Testis (tissue), 2 donors: ENCODE measurements at regions not wholly inside any gene's neighbourhood (a gene's known extent, or its start where the extent isn't known, plus 50 kb on each side); places are given as distances from the start of the nearest gene placed in this dataset.

Experiments
- DNase-seq: peaks from one replicate; pipeline ENCODE4 v3.0.0-alpha.2; 2019
- H3K27ac ChIP-seq, 2 donors: fragments of 200-600 bp; sonication (generic); one replicate each; pipeline ENCODE4 v1.5.1; 2019
- H3K27me3 ChIP-seq: fragments of 200-600 bp; sonication (generic); one replicate; pipeline ENCODE4 v1.5.1; 2019
- H3K36me3 ChIP-seq: fragments of 200-600 bp; sonication (generic); one replicate; pipeline ENCODE4 v1.5.1; 2017; ENCODE audit warnings: low read depth; ENCODE audit errors: missing control alignments
- H3K4me1 ChIP-seq: fragments of 200-600 bp; sonication (generic); one replicate; pipeline ENCODE4 v1.5.1; 2019
- H3K4me3 ChIP-seq, 2 donors: fragments of 200-600 bp; sonication (generic); one replicate each; pipeline ENCODE4 v1.5.1; 2017 to 2019
- H3K9me3 ChIP-seq: fragments of 200-600 bp; sonication (generic); one replicate; pipeline ENCODE4 v1.5.1; 2017
- POLR2A ChIP-seq: fragments of 450-650 bp; IDR thresholded peaks from one replicate; pipeline ENCODE4 v1.6.1; 2017; ENCODE audit warnings: antibody characterized with exemption, mild to moderate bottlenecking, moderate library complexity
- WGBS, 2 donors: methylation state at CpG; one replicate each; pipeline ENCODE4 v1.1.5; 2018; 5-methylcytosine and 5-hydroxymethylcytosine counted together
- intact Hi-C: fragments of 100-400 bp; cut with DNase I; formaldehyde crosslinking; loops from one replicate; pipeline ENCODE4 v1.15.1; 2023; ENCODE audit warnings: low total_unique reads
- TF ChIP-seq, protein P1 (sequence below), 3 experiments: fragments of 450-650 bp in 2 of 3; fragments of 200-600 bp in 1 of 3; sonication (generic) in 1 of 3; IDR thresholded peaks; one replicate each; pipeline ENCODE4 v1.5.1; 2016 to 2019; ENCODE audit warnings: antibody characterized with exemption in 3 of 3, mild to moderate bottlenecking in 2 of 3, moderate library complexity in 1 of 3

- Histone ChIP-seq H3K4me1 (no peaks in the 10 kb centered on the region), H3K27ac (no peak overlapping the region), H3K27me3 (no peaks in the 10 kb centered on the region), H3K9me3 (no peaks in the 10 kb centered on the region), H3K36me3 (no peaks in the 10 kb centered on the region), H3K4me3 (no peak overlapping the region)
- DNase-seq = no peak
- intact Hi-C loops = no loop called here
- WGBS, 2 donors = 60 to 67% methylated on average over 2 of the region's 2 CpGs
- TF ChIP-seq POLR2A = no peak
- TF ChIP-seq, protein P1, sequence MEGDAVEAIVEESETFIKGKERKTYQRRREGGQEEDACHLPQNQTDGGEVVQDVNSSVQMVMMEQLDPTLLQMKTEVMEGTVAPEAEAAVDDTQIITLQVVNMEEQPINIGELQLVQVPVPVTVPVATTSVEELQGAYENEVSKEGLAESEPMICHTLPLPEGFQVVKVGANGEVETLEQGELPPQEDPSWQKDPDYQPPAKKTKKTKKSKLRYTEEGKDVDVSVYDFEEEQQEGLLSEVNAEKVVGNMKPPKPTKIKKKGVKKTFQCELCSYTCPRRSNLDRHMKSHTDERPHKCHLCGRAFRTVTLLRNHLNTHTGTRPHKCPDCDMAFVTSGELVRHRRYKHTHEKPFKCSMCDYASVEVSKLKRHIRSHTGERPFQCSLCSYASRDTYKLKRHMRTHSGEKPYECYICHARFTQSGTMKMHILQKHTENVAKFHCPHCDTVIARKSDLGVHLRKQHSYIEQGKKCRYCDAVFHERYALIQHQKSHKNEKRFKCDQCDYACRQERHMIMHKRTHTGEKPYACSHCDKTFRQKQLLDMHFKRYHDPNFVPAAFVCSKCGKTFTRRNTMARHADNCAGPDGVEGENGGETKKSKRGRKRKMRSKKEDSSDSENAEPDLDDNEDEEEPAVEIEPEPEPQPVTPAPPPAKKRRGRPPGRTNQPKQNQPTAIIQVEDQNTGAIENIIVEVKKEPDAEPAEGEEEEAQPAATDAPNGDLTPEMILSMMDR (IDR thresholded peaks at IDR 0.05) = no peak
Observed at GRCh38 chr18:68417166-68417799, 297.6 kb downstream of the TMX3 start.

GRCh38 chr18:68414407-68414806 lies 300.5 kb downstream of the TMX3 start:
- Histone ChIP-seq H3K36me3 (no peaks in the 10 kb centered on the region), H3K27me3 (no peaks in the 10 kb centered on the region), H3K9me3 (no peaks in the 10 kb centered on the region), H3K4me1 (no peaks in the 10 kb centered on the region), H3K4me3 (no peak overlapping the region), H3K27ac (no peak overlapping the region)
- TF ChIP-seq POLR2A = no peak
- TF ChIP-seq, protein P1 (IDR thresholded peaks at IDR 0.05) = no peak
- 73 to 81% methylated on average over 2 of the region's 2 CpGs for WGBS, 2 donors
- DNase-seq = no peak
- intact Hi-C loops = no loop called here

DNA sequence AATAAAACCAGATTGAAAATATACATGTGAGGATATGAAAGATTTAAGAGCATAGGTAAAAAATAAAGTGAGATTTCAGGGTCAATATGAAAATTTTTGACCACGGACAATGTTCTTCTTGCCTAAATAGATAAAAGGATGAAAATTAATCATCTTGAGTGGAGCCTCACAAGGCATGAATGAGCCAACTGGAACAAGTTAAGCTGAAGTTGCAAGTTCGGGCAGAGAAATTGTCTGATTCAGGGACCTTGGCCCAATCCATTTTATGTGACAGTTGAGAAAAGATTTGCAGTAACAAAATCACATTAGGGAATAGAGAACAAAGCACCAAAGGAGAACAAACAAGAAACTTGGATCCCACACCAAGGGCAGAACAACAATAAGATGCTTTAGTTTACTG lies 305.3 kb downstream of the TMX3 start:
- TF ChIP-seq, protein P1 (IDR thresholded peaks at IDR 0.05) = no peak
- no peak for TF ChIP-seq POLR2A
- WGBS, 2 donors = 32 to 39% methylated on average over 2 of the region's 2 CpGs
- no peaks in the 10 kb centered on the region for H3K4me1 ChIP-seq
- no peak for DNase-seq
- no peaks in the 10 kb centered on the region for H3K36me3 ChIP-seq
- no peak overlapping the region for H3K4me3 ChIP-seq
- intact Hi-C loops = no loop called here
- H3K27me3 ChIP-seq = no peaks in the 10 kb centered on the region
- no peak overlapping the region for H3K27ac ChIP-seq
- H3K9me3 ChIP-seq = no peaks in the 10 kb centered on the region

DNA sequence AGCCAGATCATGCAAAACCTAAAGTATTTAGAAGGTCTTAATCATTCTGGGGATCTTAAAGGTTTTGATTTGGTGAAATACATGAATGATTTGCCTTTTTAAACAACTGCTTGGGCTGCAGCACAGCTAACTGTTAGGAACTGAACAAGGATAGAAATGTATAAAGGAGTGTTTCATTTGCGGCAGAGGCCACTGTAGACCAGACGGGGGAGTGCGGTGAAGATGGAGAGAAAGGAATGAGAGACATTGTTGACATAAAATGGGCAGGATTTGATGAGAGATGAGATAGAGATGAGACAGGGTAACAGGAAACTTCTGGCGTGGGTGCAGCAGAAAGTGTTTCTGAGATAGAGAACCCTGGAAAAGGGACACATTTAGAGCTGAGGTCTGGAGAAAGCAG lies 308.1 kb downstream of the TMX3 start:
- Histone ChIP-seq H3K9me3 (no peaks in the 10 kb centered on the region), H3K4me1 (no peaks in the 10 kb centered on the region), H3K36me3 (no peaks in the 10 kb centered on the region), H3K27me3 (no peaks in the 10 kb centered on the region), H3K4me3 (no peak overlapping the region), H3K27ac (no peak overlapping the region)
- TF ChIP-seq, protein P1 (IDR thresholded peaks at IDR 0.05) = no peak
- no peak for TF ChIP-seq POLR2A
- intact Hi-C loops = no loop called here
- DNase-seq = no peak
- WGBS, 2 donors = 61 to 66% methylated on average over 4 of the region's 4 CpGs

GRCh38 chr18:68402784-68403183 lies 312.1 kb downstream of the TMX3 start:
- no peak for TF ChIP-seq POLR2A
- TF ChIP-seq, protein P1 (IDR thresholded peaks at IDR 0.05) = no peak
- H3K4me3 ChIP-seq = no peak overlapping the region
- intact Hi-C loops = no loop called here
- H3K27ac ChIP-seq = no peak overlapping the region
- no peaks in the 10 kb centered on the region for H3K36me3 ChIP-seq
- no peak for DNase-seq
- no peaks in the 10 kb centered on the region for H3K9me3 ChIP-seq
- H3K27me3 ChIP-seq = no peaks in the 10 kb centered on the region
- H3K4me1 ChIP-seq = no peaks in the 10 kb centered on the region
- WGBS, 2 donors = 60 to 61% methylated on average over 2 of the region's 2 CpGs
